CD1c-positive myeloid dendritic cell (primary cell): ENCODE measurements at regions not wholly inside any gene's neighbourhood (a gene's known extent, or its start where the extent isn't known, plus 50 kb on each side); places are given as distances from the start of the nearest gene placed in this dataset.
"Not testable (repeated sequence)": the region's sequence is repeated elsewhere in the genome, so short reads cannot be mapped to it uniquely, and the experiment has no call there.

ENCODE experiments used
- DNase-seq: peaks from one replicate; pipeline ENCODE4 v3.0.0-alpha.2; 2016; ENCODE audit errors: extremely low spot score

- no peak for DNase-seq
Measured at GRCh38 chrX:63470506-63470905, 119.4 kb upstream of the SPIN4 start.

DNA sequence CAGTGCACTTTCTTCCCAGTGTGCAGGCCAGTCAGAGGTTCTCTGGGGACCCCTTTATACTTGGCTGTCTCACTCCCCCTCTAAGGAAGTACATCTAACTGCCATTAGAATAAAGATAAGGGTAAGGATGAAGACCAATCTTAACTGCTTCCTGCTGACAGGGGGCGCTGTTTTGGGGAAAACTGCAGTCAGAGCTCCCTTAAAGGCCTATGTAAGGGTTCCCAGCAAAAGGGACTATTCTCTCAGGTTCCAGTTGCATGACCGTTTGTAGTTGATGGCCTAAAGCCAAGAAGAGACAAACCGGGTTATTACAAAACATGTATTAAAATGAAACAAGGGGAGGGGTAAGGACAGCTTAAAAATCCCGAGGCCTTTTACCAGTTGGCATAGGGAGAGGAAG lies 115.6 kb upstream of the SPIN4 start:
- no peak for DNase-seq

DNA sequence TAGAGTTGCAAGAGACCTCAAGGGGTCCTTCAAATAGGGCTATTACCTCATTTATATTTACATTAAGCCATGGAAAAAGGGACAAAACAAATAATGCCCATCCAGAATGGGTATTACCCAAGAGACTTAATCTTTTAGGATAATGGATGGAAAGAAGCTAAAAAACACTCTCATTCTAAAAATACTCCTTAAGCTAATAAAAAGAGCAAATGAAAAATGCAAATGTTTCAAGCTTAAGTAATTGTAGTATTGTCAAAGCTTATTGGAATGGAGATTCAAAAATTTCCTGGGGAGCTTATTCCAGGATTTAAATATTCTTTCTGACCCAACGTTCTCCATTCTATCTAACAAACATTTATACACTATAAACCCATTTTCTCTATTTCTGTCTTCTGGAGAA lies 107.8 kb upstream of the SPIN4 start:
- DNase-seq = no peak

DNA sequence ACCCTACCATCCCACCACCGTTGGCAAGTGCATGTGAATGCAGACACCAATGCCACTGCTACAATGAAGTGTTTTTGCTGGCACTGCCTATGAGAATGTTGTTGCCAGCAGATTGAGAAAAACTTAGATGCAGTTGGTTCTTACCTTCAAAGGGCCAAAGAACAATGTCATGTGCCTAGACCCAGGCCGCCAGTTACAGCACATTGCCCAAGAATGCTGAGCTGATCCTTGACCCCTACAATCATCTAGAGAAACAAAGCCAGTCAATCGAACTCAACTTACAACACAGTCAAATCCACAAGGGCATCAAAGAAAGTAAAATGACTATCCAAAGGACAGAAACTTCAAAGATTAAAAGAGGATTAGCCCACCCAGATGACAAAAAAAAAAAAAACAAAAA lies 102.4 kb upstream of the SPIN4 start:
- DNase-seq = no peak

DNA sequence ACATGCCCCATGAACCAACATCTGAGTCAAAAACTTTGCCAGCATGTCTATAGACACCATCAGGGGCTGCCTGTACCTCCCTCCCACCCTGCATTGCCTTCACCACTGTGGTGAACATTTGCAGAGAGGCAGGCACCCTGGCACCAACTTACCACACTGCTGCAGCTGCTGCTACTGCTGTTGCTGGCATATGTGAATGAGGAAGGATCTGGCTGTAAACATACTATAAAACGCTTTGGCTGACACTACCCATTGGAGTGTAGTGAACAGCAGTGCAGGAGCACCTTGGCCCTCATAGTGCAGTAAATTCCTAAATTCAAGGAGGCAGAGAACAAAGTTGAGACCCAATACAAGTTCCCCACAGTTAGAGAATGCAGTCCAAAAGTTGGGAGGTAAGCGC lies 90.6 kb upstream of the SPIN4 start:
- DNase-seq = no peak

DNA sequence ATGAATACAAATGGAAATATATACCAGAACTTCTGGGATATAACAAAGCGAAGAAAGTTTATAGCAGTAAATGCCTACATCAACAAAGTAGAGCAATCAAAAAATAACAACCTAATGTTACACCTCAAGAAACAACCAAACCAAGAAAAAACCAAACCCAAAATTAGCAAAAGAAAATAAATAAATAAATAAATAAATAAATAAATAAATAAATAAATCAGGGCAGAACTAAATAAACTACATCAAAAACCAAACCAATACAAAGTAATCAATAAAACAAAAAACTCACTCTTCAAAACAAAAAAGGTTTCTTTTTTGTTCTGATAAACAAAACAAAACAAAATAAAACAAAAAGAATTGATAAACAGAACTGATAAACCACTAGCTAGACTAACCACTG lies 88.4 kb upstream of the SPIN4 start:
- no peak for DNase-seq

GRCh38 chrX:63436865-63437264 lies 85.7 kb upstream of the SPIN4 start:
- no peak for DNase-seq

- DNase-seq = no peak
Measured at GRCh38 chrX:63434665-63435064, 83.5 kb upstream of the SPIN4 start.

- no peak for DNase-seq
Measured at GRCh38 chrX:63434206-63434605, 83.1 kb upstream of the SPIN4 start.

GRCh38 chrX:63430026-63430425 lies 78.9 kb upstream of the SPIN4 start:
- DNase-seq = no peak

- no peak for DNase-seq
Measured at GRCh38 chrX:63428348-63428747, 77.2 kb upstream of the SPIN4 start.

DNA sequence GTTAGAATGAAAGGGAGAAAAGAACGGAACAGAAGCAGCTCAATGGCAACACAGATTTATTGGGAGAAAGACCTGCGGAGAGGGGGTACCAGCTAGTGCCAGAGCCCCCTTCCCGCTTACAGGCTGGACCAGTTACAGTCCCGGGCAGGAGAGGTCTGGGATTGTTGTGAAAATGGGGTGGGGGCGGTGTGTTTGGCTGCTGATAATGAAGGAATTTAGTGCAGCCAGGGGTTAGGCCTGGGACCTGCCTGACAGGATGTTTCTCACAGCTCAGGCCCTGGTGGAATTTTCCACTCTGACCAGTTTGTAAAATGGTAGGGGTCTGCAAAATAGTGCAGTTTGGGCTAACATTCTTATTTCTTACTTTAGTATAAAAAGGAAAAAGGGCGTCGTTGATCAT lies 75.4 kb upstream of the SPIN4 start:
- DNase-seq = no peak

- no peak for DNase-seq
Measured at GRCh38 chrX:63424063-63424462, 72.9 kb upstream of the SPIN4 start.

DNA sequence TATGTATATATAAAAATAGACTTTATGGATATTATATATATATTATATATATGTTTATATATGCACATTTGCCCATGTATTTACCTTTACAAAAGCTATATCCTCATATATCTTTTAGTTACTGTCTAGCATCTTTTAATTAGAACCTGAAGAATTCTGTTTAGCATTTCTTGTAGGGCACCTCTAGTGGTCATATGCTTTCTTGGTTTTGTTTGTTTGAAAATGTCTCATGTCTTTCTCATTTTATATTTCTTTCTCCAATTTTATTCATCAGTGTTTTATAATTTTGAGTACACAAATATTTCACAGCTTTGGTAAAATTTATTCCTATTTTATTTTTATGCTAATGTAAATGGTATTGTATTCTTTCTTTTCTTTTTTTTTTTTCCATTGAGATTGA lies 70.3 kb upstream of the SPIN4 start:
- DNase-seq = no peak

DNA sequence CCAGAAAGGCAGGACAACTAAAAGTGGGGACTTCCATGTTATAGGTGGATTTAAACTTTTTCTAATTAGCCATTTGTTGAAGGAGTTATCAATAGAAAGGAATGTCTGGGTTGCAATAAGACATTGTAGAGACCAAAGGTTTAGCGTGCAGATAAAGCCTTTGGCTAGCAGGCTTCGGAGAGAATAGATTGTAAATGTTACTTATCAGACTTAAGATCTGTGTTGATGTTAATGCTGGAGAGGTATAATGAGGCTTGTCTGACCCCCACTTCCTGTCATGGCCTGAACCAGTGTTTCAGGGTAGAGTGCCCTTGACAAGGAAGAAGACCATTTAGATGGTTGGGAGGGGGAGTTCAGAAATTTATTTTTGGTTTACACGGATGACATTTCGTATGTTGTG lies 67.1 kb upstream of the SPIN4 start:
- DNase-seq = no peak

GRCh38 chrX:63417649-63418048 lies 66.5 kb upstream of the SPIN4 start:
- DNase-seq = no peak

DNA sequence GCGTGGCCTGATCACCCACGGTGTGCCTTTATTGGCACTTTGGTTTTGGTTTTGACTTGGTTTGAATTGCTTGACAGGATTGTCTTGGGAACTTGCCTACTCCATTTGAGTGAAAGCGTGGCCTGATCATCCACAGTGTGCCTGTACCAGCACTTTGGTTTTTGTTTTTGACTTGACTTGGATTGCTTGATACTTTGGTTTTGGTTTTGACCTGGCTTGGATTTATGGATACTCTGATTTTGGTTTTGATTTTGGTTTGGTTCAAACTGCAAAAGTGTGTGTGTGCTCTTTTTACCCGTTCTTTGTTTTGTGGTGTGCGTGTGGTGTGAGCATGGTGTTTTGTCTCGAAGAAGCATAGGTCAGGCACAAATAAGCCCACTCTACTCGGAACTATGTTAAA lies 58.8 kb upstream of the SPIN4 start:
- DNase-seq = not testable (repeated sequence)

GRCh38 chrX:63408050-63408449 lies 56.9 kb upstream of the SPIN4 start:
- DNase-seq = no peak

DNA sequence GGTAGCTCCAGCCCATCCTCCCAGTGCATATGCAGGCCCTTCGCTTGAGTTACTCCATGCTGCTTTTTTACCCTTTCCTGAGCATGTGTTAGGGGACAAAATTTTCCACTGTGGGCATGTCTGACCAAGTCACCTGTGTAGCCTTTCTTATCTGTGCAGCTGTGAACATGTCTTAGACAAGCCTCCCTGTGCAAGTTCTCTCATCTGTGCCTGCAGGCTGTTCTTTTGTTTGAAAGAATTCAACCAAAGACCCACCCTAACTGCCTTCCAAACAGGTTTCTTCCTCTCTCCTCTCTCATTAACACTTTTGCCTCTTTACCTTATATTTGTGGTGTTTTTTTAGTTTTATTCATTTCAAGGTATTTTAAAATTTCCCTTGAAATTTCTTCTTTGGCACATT lies 53.2 kb upstream of the SPIN4 start:
- no peak for DNase-seq

GRCh38 chrX:63402106-63402505 lies 51.0 kb upstream of the SPIN4 start:
- no peak for DNase-seq
